ENCODE measurements at regions not wholly inside any gene's neighbourhood (a gene's known extent, or its start where the extent isn't known, plus 50 kb on each side); places are given as distances from the start of the nearest gene placed in this dataset.

DNA sequence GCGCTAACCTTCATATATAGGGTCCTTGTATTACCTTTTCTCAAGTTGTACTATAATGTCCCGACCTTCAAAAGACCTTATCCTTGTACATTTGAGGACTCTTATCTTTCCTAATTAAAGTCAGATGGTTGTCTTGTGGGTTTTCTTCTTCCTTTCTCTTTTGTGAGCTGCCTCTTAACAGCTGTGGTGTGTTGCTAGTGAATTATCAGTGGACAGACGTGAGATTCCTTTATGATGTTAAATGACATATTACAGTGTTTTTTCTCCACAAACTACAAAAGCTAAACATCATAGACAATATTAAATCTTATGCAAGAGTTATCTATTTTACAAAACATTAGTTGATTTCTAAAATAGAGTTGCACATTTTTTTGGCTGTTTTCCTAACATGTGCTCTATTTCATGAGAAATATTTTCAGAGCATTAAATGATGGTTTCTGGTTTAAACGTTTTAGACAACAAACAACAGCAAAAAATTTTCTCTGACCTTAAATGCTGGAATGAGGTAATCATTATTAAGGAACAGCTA lies 272.2 kb upstream of the NPVF start:
- TF ChIP-seq, protein P1, sequence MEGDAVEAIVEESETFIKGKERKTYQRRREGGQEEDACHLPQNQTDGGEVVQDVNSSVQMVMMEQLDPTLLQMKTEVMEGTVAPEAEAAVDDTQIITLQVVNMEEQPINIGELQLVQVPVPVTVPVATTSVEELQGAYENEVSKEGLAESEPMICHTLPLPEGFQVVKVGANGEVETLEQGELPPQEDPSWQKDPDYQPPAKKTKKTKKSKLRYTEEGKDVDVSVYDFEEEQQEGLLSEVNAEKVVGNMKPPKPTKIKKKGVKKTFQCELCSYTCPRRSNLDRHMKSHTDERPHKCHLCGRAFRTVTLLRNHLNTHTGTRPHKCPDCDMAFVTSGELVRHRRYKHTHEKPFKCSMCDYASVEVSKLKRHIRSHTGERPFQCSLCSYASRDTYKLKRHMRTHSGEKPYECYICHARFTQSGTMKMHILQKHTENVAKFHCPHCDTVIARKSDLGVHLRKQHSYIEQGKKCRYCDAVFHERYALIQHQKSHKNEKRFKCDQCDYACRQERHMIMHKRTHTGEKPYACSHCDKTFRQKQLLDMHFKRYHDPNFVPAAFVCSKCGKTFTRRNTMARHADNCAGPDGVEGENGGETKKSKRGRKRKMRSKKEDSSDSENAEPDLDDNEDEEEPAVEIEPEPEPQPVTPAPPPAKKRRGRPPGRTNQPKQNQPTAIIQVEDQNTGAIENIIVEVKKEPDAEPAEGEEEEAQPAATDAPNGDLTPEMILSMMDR (conservative IDR thresholded peaks at IDR 0.05): no peak
- no peak for TF ChIP-seq EZH2 (IDR thresholded peaks at IDR 0.05; ENCODE audit: low read depth)
